Neural progenitor cell (in vitro differentiated cells): ENCODE measurements at regions not wholly inside any gene's neighbourhood (a gene's known extent, or its start where the extent isn't known, plus 50 kb on each side); places are given as distances from the start of the nearest gene placed in this dataset.

Source experiments
- DNase-seq: peaks from one replicate; pipeline ENCODE4 v3.0.0-alpha.2; 2016; ENCODE audit warnings: low spot score
- H2AFZ ChIP-seq: fragments of 200-600 bp; sonication (generic); replicated peaks from 2 replicates; pipeline ENCODE4 v1.6.1; 2016; ENCODE audit warnings: antibody characterized with exemption
- H3F3A ChIP-seq: fragments of 200-600 bp; sonication (generic); 2 replicates; pipeline ENCODE4 v1.6.1; 2016; ENCODE audit warnings: antibody characterized with exemption, low read depth
- H3K27ac ChIP-seq: fragments of 200-600 bp; sonication (generic); 2 replicates; pipeline ENCODE4 v1.5.1; 2016; ENCODE audit warnings: mild to moderate bottlenecking
- H3K27me3 ChIP-seq: fragments of 200-600 bp; sonication (generic); 2 replicates; pipeline ENCODE4 v1.6.1; 2016; ENCODE audit warnings: mild to moderate bottlenecking, moderate library complexity
- H3K36me3 ChIP-seq: fragments of 200-600 bp; sonication (generic); 2 replicates; pipeline ENCODE4 v1.5.1; 2016
- H3K4me1 ChIP-seq: fragments of 200-600 bp; sonication (generic); 2 replicates; pipeline ENCODE4 v1.6.1; 2016; ENCODE audit warnings: mixed run types
- H3K4me2 ChIP-seq: fragments of 200-600 bp; sonication (generic); 2 replicates; pipeline ENCODE4 v1.6.1; 2016
- H3K4me3 ChIP-seq: fragments of 200-600 bp; sonication (generic); 2 replicates; pipeline ENCODE4 v1.5.1; 2016
- H3K79me2 ChIP-seq: fragments of 200-600 bp; sonication (generic); 2 replicates; pipeline ENCODE4 v1.6.1; 2016; ENCODE audit warnings: low read depth
- H3K9ac ChIP-seq: fragments of 200-600 bp; sonication (generic); 2 replicates; pipeline ENCODE4 v1.6.1; 2016
- H3K9me3 ChIP-seq: fragments of 200-600 bp; sonication (generic); 2 replicates; pipeline ENCODE4 v1.5.1; 2016; ENCODE audit warnings: low read depth
- H4K20me1 ChIP-seq: fragments of 200-600 bp; sonication (generic); 2 replicates; pipeline ENCODE4 v1.6.1; 2016; ENCODE audit warnings: low read depth
- H3K27ac Mint-ChIP-seq: 3 replicates; pipeline ENCODE4 v1.8.0; 2021; ENCODE audit warnings: mixed read lengths
- H3K27me3 Mint-ChIP-seq: 2 replicates; pipeline ENCODE4 v1.8.0; 2022; ENCODE audit warnings: low read depth, mild to moderate bottlenecking, inconsistent platforms, moderate library complexity, mixed read lengths; ENCODE audit not compliant: insufficient read depth
- H3K36me3 Mint-ChIP-seq: 3 replicates; pipeline ENCODE4 v1.8.0; 2021; ENCODE audit warnings: mixed read lengths
- H3K4me1 Mint-ChIP-seq: 3 replicates; pipeline ENCODE4 v1.8.0; 2021; ENCODE audit warnings: mixed read lengths
- H3K4me3 Mint-ChIP-seq: 3 replicates; pipeline ENCODE4 v1.8.0; 2021; ENCODE audit warnings: mild to moderate bottlenecking, moderate library complexity, mixed read lengths
- H3K9me3 Mint-ChIP-seq: 3 replicates; pipeline ENCODE4 v1.8.0; 2020; ENCODE audit warnings: mixed read lengths
- CTCF ChIP-seq: fragments of 200-600 bp; sonication (generic); IDR thresholded peaks from 2 replicates; pipeline ENCODE4 v1.5.1; 2017; ENCODE audit warnings: antibody characterized with exemption, mild to moderate bottlenecking
- EZH2 ChIP-seq: fragments of 200-600 bp; sonication (generic); IDR thresholded peaks from 2 replicates; pipeline ENCODE4 v1.6.1; 2017; ENCODE audit warnings: antibody characterized with exemption, mild to moderate bottlenecking, moderate library complexity
- EZH2phosphoT487 ChIP-seq: fragments of 200-600 bp; sonication (generic); IDR thresholded peaks from 2 replicates; pipeline ENCODE4 v1.6.1; 2017; ENCODE audit warnings: antibody characterized with exemption

GRCh38 chr14:99057576-99058083, 214.4 kb downstream of the BCL11B start:
- H3K27me3 Mint-ChIP-seq = peaks cover 11% of the 10 kb centered on the region
- H3K27ac Mint-ChIP-seq = no peak overlapping the region

GRCh38 chr14:99058542-99058941, 213.5 kb downstream of the BCL11B start:
- no peaks in the 10 kb centered on the region for H3K36me3 Mint-ChIP-seq
- no peak for TF ChIP-seq EZH2
- TF ChIP-seq EZH2phosphoT487 = no peak
- TF ChIP-seq CTCF = no peak

More at GRCh38 chr14:99057576-99058083, 214.4 kb downstream of the BCL11B start:
- TF ChIP-seq EZH2 = no peak
- no peak for TF ChIP-seq EZH2phosphoT487
- H4K20me1 ChIP-seq = no peaks in the 10 kb centered on the region
- no peak overlapping the region for H3K4me3 ChIP-seq
- no peaks in the 10 kb centered on the region for H3K4me1 ChIP-seq
- no peak overlapping the region for H3K4me3 Mint-ChIP-seq
- no peaks in the 10 kb centered on the region for H3K27me3 ChIP-seq
- H3K36me3 ChIP-seq = no peaks in the 10 kb centered on the region
- H3F3A ChIP-seq = no peaks in the 10 kb centered on the region
- no peaks in the 10 kb centered on the region for H3K4me1 Mint-ChIP-seq
- no peaks in the 10 kb centered on the region for H3K9me3 ChIP-seq
- no peaks in the 10 kb centered on the region for H3K79me2 ChIP-seq
- no peak overlapping the region for H3K4me2 ChIP-seq
- no peak overlapping the region for H3K9ac ChIP-seq
- H2AFZ ChIP-seq = no peak overlapping the region
- H3K9me3 Mint-ChIP-seq = peaks cover 11% of the 10 kb centered on the region
- DNase-seq = no peak
- H3K36me3 Mint-ChIP-seq = no peaks in the 10 kb centered on the region
- no peak overlapping the region for H3K27ac ChIP-seq

GRCh38 chr14:99062216-99062615, 209.8 kb downstream of the BCL11B start:
- H3K27me3 ChIP-seq = no peaks in the 10 kb centered on the region
- peaks cover 4% of the 10 kb centered on the region for H3K27me3 Mint-ChIP-seq
- no peak overlapping the region for H3K9ac ChIP-seq

More at GRCh38 chr14:99058542-99058941, 213.5 kb downstream of the BCL11B start:
- no peaks in the 10 kb centered on the region for H3F3A ChIP-seq
- Mint-ChIP-seq H3K27me3 (peaks cover 11% of the 10 kb centered on the region), H3K9me3 (peaks cover 4% of the 10 kb centered on the region), H3K4me3 (no peak overlapping the region), H3K27ac (no peak overlapping the region), H3K4me1 (no peaks in the 10 kb centered on the region)
- no peaks in the 10 kb centered on the region for H4K20me1 ChIP-seq
- no peak overlapping the region for H3K4me2 ChIP-seq
- no peaks in the 10 kb centered on the region for H3K9me3 ChIP-seq
- H3K4me3 ChIP-seq = no peak overlapping the region
- H2AFZ ChIP-seq = no peak overlapping the region
- no peak for DNase-seq
- H3K9ac ChIP-seq = no peak overlapping the region
- no peaks in the 10 kb centered on the region for H3K36me3 ChIP-seq
- H3K27ac ChIP-seq = no peak overlapping the region
- H3K27me3 ChIP-seq = no peaks in the 10 kb centered on the region
- H3K79me2 ChIP-seq = no peaks in the 10 kb centered on the region
- no peaks in the 10 kb centered on the region for H3K4me1 ChIP-seq

More at GRCh38 chr14:99062216-99062615, 209.8 kb downstream of the BCL11B start:
- no peaks in the 10 kb centered on the region for H3K36me3 ChIP-seq
- no peak overlapping the region for H3K4me3 Mint-ChIP-seq
- H3K36me3 Mint-ChIP-seq = no peaks in the 10 kb centered on the region
- DNase-seq = no peak
- peaks cover under 1% of the 10 kb centered on the region for H3K9me3 Mint-ChIP-seq
- no peak overlapping the region for H3K4me3 ChIP-seq
- no peak overlapping the region for H3K27ac Mint-ChIP-seq
- H3K4me2 ChIP-seq = no peak overlapping the region
- TF ChIP-seq CTCF = no peak
- no peak for TF ChIP-seq EZH2phosphoT487
- TF ChIP-seq EZH2 = no peak
- no peaks in the 10 kb centered on the region for H3K9me3 ChIP-seq
- peaks cover 3% of the 10 kb centered on the region for H3K4me1 Mint-ChIP-seq
- no peak overlapping the region for H3K27ac ChIP-seq
- H3K4me1 ChIP-seq = peaks cover 3% of the 10 kb centered on the region
- H3F3A ChIP-seq = no peaks in the 10 kb centered on the region
- no peak overlapping the region for H2AFZ ChIP-seq
- H3K79me2 ChIP-seq = no peaks in the 10 kb centered on the region
- no peaks in the 10 kb centered on the region for H4K20me1 ChIP-seq
